ENCODE measurements at regions not wholly inside any gene's neighbourhood (a gene's known extent, or its start where the extent isn't known, plus 50 kb on each side); places are given as distances from the start of the nearest gene placed in this dataset.
"Not testable (repeated sequence)": the region's sequence is repeated elsewhere in the genome, so short reads cannot be mapped to it uniquely, and the experiment has no call there.

- Histone ChIP-seq H3K36me3 (no peaks in the 10 kb centered on the region), H3K4me1 (peaks cover 63 to 90% (median 78%) of the 10 kb centered on the region in 10 experiments), H3K4me3 (no peak overlapping the region), H4K20me1 (no peaks in the 10 kb centered on the region), H3K9me3 (replicated peaks in 1 of 11) (peaks cover 0 to 15% (median 3%) of the 10 kb centered on the region in 11 experiments; a peak in 6 of 22 replicates), H3K9ac (0 out of 22 replicates have a peak overlapping the region, but pooled peaks of 1 of the 11 experiments have one; percentile 16), H3K27ac (peak overlapping the region in 6 of 11 experiments; percentile 0 to 54 (median 18); a peak in 7 of 22 replicates), H3K4me2 (peak overlapping the region; percentile 8 to 85 (median 68); a peak in 19 of 22 replicates), H3K27me3 (no peaks in the 10 kb centered on the region)
- no peak for TF ChIP-seq Cebpa-rat (IDR thresholded peaks at IDR 0.05)
Observed at GRCh38 chr2:136322428-136322827, 204.5 kb upstream of the CXCR4 start.

DNA sequence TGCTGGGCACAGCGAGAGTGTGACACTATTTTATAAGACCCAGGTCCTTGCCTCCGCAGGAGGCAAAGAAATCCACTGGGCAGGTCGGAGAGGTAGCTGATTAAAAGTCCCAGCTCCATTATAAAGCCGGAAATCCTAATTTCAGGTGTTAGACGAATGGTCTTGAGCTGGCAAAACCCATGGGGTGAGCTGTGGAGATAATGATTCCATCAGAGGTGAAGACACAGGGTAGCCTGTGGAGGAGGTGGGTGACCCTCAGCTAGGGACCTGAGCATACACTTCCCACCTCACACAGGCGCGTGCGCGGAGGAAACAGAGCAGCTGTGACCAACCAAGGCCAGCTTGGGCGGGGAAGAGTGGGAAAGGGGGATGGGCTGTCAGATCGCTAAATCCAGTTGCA is 201.7 kb upstream of the CXCR4 start:
- Histone ChIP-seq H3K4me3 (no peak overlapping the region), H3K27me3 (no peaks in the 10 kb centered on the region), H3K9me3 (replicated peaks in 1 of 11) (peaks cover 0 to 15% (median 3%) of the 10 kb centered on the region in 11 experiments; a peak in 6 of 22 replicates), H3K27ac (peak overlapping the region in 5 of 11 experiments; percentile 22 to 45 (median 31); a peak in 7 of 22 replicates), H3K4me2 (peak overlapping the region; percentile 52 to 93 (median 73)), H4K20me1 (no peaks in the 10 kb centered on the region), H3K4me1 (peaks cover 44 to 75% (median 59%) of the 10 kb centered on the region in 10 experiments), H3K36me3 (no peaks in the 10 kb centered on the region), H3K9ac (peak overlapping the region in 4 of 11 experiments; percentile 6 to 50 (median 22); a peak in 6 of 22 replicates)
- no peak for TF ChIP-seq Cebpa-rat (IDR thresholded peaks at IDR 0.05)

GRCh38 chr2:136319237-136319636 is 201.3 kb upstream of the CXCR4 start:
- Histone ChIP-seq H3K9me3 (replicated peaks in 1 of 11) (peaks cover 0 to 12% (median 3%) of the 10 kb centered on the region in 11 experiments; a peak in 6 of 22 replicates), H3K27ac (peak overlapping the region in 5 of 11 experiments; percentile 22 to 45 (median 31); a peak in 6 of 22 replicates), H3K4me3 (no peak overlapping the region), H3K9ac (peak overlapping the region in 4 of 11 experiments; percentile 6 to 50 (median 22); a peak in 6 of 22 replicates), H3K4me1 (peaks cover 40 to 71% (median 55%) of the 10 kb centered on the region in 10 experiments), H4K20me1 (no peaks in the 10 kb centered on the region), H3K36me3 (no peaks in the 10 kb centered on the region), H3K4me2 (peak overlapping the region; percentile 52 to 93 (median 73)), H3K27me3 (no peaks in the 10 kb centered on the region)
- no peak for TF ChIP-seq Cebpa-rat (IDR thresholded peaks at IDR 0.05)

- Histone ChIP-seq H3K9me3 (replicated peaks in 1 of 11) (peaks cover 0 to 3% (median 0%) of the 10 kb centered on the region in 11 experiments; a peak in 3 of 22 replicates), H3K4me3 (no peak overlapping the region), H3K36me3 (no peaks in the 10 kb centered on the region), H3K27me3 (no peaks in the 10 kb centered on the region), H3K4me2 (no peak overlapping the region), H3K4me1 (peaks cover 19 to 38% (median 29%) of the 10 kb centered on the region in 10 experiments), H3K9ac (no peak overlapping the region), H4K20me1 (no peaks in the 10 kb centered on the region), H3K27ac (no peak overlapping the region)
- TF ChIP-seq Cebpa-rat (IDR thresholded peaks at IDR 0.05): no peak
Observed at GRCh38 chr2:136314240-136314639, 196.3 kb upstream of the CXCR4 start.

GRCh38 chr2:136312568-136312967 is 194.6 kb upstream of the CXCR4 start:
- H3K4me2 ChIP-seq, H3K27me3 ChIP-seq, H3K9ac ChIP-seq, H3K27ac ChIP-seq, H3K4me3 ChIP-seq, H4K20me1 ChIP-seq, H3K36me3 ChIP-seq: not testable (repeated sequence)
- H3K9me3 ChIP-seq (replicated peaks in 1 of 11): peaks cover 0 to 14% (median 0%) of the 10 kb centered on the region in 11 experiments; a peak in 4 of 22 replicates
- peaks cover 11 to 21% (median 14%) of the 10 kb centered on the region in 10 experiments for H3K4me1 ChIP-seq

GRCh38 chr2:136310797-136311603 is 193.1 kb upstream of the CXCR4 start:
- peaks cover 8 to 13% (median 11%) of the 10 kb centered on the region in 10 experiments; a peak in 17 of 20 replicates for H3K4me1 ChIP-seq
- H3K4me2 ChIP-seq: peak overlapping the region in 10 of 11 experiments; percentile 1 to 57 (median 30); a peak in 15 of 22 replicates
- no peak overlapping the region for H3K9ac ChIP-seq
- no peak for TF ChIP-seq Cebpa-rat (IDR thresholded peaks at IDR 0.05)
- H3K27me3 ChIP-seq: no peaks in the 10 kb centered on the region
- no peak overlapping the region for H3K4me3 ChIP-seq
- no peaks in the 10 kb centered on the region for H4K20me1 ChIP-seq
- H3K9me3 ChIP-seq (replicated peaks in 1 of 11): peaks cover 0 to 14% (median 0%) of the 10 kb centered on the region in 11 experiments; a peak in 4 of 22 replicates
- H3K27ac ChIP-seq: peak overlapping the region in 2 of 11 experiments; percentile 3; a peak in 1 of 22 replicates
- no peaks in the 10 kb centered on the region for H3K36me3 ChIP-seq

DNA sequence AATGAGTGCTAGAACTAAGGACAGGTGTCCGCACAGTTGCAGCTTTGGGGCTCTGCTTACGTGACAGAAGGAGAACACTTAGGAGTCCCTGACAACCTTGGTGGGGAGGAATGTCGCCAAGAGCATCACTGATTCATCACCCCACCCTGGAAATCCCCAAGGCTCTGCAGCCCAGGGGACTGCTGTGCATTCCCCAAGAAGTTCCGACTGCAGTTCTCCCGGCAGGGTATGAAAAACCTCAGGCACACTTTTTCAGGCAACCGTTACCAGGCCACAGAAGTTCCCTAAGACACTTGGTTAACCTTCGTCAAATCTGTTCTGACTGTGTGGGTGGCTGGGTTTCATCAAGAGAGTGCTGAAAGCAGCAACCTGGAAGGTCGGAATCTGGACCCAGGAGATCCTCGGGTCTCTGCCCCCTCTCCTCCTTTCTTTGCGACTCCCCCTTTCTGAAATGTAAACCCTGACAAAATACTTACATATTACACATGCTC is 192.1 kb upstream of the CXCR4 start:
- H3K27ac ChIP-seq: no peak overlapping the region
- H3K4me1 ChIP-seq: peaks cover 8 to 18% (median 12%) of the 10 kb centered on the region in 10 experiments; a peak in 19 of 20 replicates
- TF ChIP-seq Cebpa-rat (IDR thresholded peaks at IDR 0.05): no peak
- no peak overlapping the region for H3K9ac ChIP-seq
- H3K4me2 ChIP-seq: no peak overlapping the region
- peaks cover 0 to 14% (median 0%) of the 10 kb centered on the region in 11 experiments; a peak in 4 of 22 replicates for H3K9me3 ChIP-seq (replicated peaks in 1 of 11)
- H4K20me1 ChIP-seq: no peaks in the 10 kb centered on the region
- no peak overlapping the region for H3K4me3 ChIP-seq
- no peaks in the 10 kb centered on the region for H3K36me3 ChIP-seq
- H3K27me3 ChIP-seq: no peaks in the 10 kb centered on the region

DNA sequence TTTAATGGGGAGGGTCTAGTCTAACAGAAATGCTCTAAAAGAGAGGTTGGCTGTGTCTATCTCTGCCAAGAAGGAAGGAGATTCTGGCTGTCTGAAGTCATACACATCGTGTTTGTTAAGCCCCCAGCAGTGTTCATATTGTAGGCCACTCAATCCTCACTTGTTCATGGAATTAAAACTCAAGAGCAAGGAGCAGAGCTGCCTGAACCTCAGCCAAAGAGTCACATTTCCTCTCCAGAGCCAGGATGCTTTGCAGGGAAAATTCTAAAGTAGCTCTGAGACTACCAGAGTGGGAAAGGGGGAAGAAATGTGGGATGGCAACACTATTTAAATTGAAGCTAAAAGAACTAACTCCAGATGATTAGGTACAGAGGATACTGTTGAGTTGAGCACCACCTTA is 190.7 kb upstream of the CXCR4 start:
- peaks cover 0 to 14% (median 0%) of the 10 kb centered on the region in 11 experiments; a peak in 4 of 22 replicates for H3K9me3 ChIP-seq (replicated peaks in 1 of 11)
- no peaks in the 10 kb centered on the region for H3K36me3 ChIP-seq
- H3K4me3 ChIP-seq: no peak overlapping the region
- H4K20me1 ChIP-seq: no peaks in the 10 kb centered on the region
- no peak overlapping the region for H3K9ac ChIP-seq
- peaks cover 8 to 24% (median 12%) of the 10 kb centered on the region in 10 experiments; a peak in 19 of 20 replicates for H3K4me1 ChIP-seq
- no peak overlapping the region for H3K27ac ChIP-seq
- no peaks in the 10 kb centered on the region for H3K27me3 ChIP-seq
- H3K4me2 ChIP-seq: no peak overlapping the region
- no peak for TF ChIP-seq Cebpa-rat (IDR thresholded peaks at IDR 0.05)

DNA sequence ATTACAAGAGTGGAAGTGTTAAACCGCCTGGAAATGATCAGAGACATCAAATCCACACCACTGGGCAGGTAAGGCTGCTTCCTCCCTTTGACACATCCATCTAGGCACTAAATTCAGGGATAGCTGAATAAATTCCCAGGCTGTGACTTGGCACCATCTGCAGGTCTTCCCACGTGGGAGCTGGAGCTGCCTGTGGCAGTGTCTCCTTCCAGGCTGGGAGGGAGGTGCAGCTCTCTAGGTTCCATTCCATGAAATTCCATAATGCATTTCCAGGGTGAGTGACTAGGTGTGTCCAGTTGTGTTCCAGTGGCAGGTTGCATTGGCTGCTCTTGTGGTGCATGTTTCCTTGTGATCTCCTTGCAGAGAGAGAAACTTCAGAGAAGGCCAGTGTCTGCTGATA is 188.9 kb upstream of the CXCR4 start:
- no peaks in the 10 kb centered on the region for H4K20me1 ChIP-seq
- no peak for TF ChIP-seq Cebpa-rat (IDR thresholded peaks at IDR 0.05)
- H3K4me1 ChIP-seq: peaks cover 8 to 27% (median 12%) of the 10 kb centered on the region in 10 experiments; a peak in 19 of 20 replicates
- H3K9ac ChIP-seq: no peak overlapping the region
- H3K4me2 ChIP-seq: no peak overlapping the region
- no peak overlapping the region for H3K27ac ChIP-seq
- H3K9me3 ChIP-seq (replicated peaks in 1 of 11): peaks cover 0 to 14% (median 0%) of the 10 kb centered on the region in 11 experiments; a peak in 4 of 22 replicates
- no peaks in the 10 kb centered on the region for H3K36me3 ChIP-seq
- no peak overlapping the region for H3K4me3 ChIP-seq
- H3K27me3 ChIP-seq: no peaks in the 10 kb centered on the region

All from BLaER1 treated with 17β-estradiol and CSF1 and Interleukin-3, amounts not matched to agents 10 nM and 100 nM (cell line).